ENCODE measurements at regions not wholly inside any gene's neighbourhood (a gene's known extent, or its start where the extent isn't known, plus 50 kb on each side); places are given as distances from the start of the nearest gene placed in this dataset.

DNA sequence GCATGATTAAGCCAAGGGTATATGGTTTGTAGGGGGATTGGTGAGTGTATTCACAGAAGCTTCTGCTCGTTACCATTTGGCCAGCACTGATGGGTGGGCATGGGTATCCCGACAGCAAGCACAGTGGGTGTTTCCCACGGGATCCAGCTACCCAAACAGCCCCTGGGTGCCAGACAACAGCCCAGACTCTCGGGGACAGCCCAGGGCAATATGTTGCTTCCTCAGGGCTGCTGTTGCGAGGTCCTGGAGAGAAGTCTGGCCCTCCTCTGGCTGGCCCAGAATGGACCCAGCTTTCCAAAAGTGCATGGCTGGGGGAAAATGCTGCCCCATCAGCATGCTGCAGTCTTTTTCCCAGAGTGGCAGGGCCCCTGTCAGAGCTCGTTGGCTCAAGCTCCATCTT, 247.0 kb downstream of the IRX1 start:
- Mint-ChIP-seq H3K9me3 (ENCODE audit: low read depth, unreplicated experiment) (peaks cover 18% of the 10 kb centered on the region), H3K4me1 (ENCODE audit: low read depth, unreplicated experiment) (no peaks in the 10 kb centered on the region), H3K27ac (ENCODE audit: unreplicated experiment) (no peak overlapping the region), H3K36me3 (ENCODE audit: insufficient read depth, unreplicated experiment) (no peaks in the 10 kb centered on the region), H3K27me3 (ENCODE audit: unreplicated experiment) (no peaks in the 10 kb centered on the region), H3K4me3 (ENCODE audit: low read depth, unreplicated experiment) (no peak overlapping the region)
- TF ChIP-seq, protein P1, sequence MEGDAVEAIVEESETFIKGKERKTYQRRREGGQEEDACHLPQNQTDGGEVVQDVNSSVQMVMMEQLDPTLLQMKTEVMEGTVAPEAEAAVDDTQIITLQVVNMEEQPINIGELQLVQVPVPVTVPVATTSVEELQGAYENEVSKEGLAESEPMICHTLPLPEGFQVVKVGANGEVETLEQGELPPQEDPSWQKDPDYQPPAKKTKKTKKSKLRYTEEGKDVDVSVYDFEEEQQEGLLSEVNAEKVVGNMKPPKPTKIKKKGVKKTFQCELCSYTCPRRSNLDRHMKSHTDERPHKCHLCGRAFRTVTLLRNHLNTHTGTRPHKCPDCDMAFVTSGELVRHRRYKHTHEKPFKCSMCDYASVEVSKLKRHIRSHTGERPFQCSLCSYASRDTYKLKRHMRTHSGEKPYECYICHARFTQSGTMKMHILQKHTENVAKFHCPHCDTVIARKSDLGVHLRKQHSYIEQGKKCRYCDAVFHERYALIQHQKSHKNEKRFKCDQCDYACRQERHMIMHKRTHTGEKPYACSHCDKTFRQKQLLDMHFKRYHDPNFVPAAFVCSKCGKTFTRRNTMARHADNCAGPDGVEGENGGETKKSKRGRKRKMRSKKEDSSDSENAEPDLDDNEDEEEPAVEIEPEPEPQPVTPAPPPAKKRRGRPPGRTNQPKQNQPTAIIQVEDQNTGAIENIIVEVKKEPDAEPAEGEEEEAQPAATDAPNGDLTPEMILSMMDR (IDR thresholded peaks at IDR 0.05; ENCODE audit: unreplicated experiment) = no peak
- CTCF ChIA-PET = no interaction called here
- intact Hi-C loops (cut with micrococcal nuclease; ENCODE audit: unreplicated experiment) = no loop called here
- DNase-seq = no peak
- no TSS peak for BruUV-seq (replicated peaks)

DNA sequence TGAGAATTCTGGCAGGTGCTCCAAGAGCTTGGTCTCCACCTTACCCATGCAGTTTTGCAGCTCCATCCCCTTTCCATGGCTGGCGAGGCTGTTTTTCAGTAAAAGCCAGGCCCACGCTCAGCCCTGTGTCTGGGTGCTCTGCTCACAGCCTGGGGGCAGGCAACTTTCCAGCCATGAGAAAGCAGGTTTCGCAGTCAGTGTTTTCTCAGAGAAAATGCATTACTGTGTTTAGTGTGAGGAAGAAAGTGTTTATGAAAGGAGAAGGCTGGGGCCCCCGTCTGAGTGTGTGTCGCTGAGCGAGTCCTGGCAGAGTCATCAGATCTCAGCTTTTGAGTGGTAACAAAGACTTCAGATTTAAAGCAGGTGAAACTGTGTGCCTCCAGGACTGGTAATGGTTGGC, 248.1 kb downstream of the IRX1 start:
- DNase-seq = no peak
- no TSS peak for BruUV-seq (replicated peaks)
- Mint-ChIP-seq H3K27me3 (ENCODE audit: unreplicated experiment) (no peaks in the 10 kb centered on the region), H3K9me3 (ENCODE audit: low read depth, unreplicated experiment) (peaks cover 21% of the 10 kb centered on the region), H3K4me3 (ENCODE audit: low read depth, unreplicated experiment) (no peak overlapping the region), H3K36me3 (ENCODE audit: insufficient read depth, unreplicated experiment) (no peaks in the 10 kb centered on the region), H3K4me1 (ENCODE audit: low read depth, unreplicated experiment) (no peaks in the 10 kb centered on the region), H3K27ac (ENCODE audit: unreplicated experiment) (no peak overlapping the region)
- intact Hi-C loops (cut with micrococcal nuclease; ENCODE audit: unreplicated experiment) = no loop called here
- TF ChIP-seq, protein P1 (IDR thresholded peaks at IDR 0.05; ENCODE audit: unreplicated experiment) = no peak
- CTCF ChIA-PET = no interaction called here

DNA sequence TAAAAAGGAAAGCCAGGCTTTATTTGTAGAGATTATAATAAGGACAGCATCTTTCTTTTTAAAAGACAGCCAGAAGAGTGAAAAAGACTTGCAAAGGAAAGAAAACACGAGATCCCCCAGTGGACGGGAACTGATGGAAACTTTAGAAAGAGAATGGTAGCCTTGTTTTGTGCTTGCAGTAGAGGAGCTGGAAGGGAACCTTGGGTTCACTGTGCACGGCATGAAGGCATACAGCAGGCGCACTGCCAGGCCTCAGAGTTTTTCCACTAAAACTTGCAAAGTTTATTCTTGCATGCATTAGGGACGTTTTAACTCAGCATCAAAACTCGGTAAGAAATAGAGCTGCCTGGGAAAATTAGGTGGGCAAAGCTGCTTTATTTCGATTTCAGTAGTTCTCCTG, 248.6 kb downstream of the IRX1 start:
- no TSS peak for BruUV-seq (replicated peaks)
- Mint-ChIP-seq H3K4me3 (ENCODE audit: low read depth, unreplicated experiment) (no peak overlapping the region), H3K27ac (ENCODE audit: unreplicated experiment) (no peak overlapping the region), H3K4me1 (ENCODE audit: low read depth, unreplicated experiment) (no peaks in the 10 kb centered on the region), H3K9me3 (ENCODE audit: low read depth, unreplicated experiment) (peaks cover 21% of the 10 kb centered on the region), H3K27me3 (ENCODE audit: unreplicated experiment) (no peaks in the 10 kb centered on the region), H3K36me3 (ENCODE audit: insufficient read depth, unreplicated experiment) (no peaks in the 10 kb centered on the region)
- no peak for DNase-seq
- TF ChIP-seq, protein P1 (IDR thresholded peaks at IDR 0.05; ENCODE audit: unreplicated experiment) = no peak
- intact Hi-C loops (cut with micrococcal nuclease; ENCODE audit: unreplicated experiment) = no loop called here
- CTCF ChIA-PET = no interaction called here

DNA sequence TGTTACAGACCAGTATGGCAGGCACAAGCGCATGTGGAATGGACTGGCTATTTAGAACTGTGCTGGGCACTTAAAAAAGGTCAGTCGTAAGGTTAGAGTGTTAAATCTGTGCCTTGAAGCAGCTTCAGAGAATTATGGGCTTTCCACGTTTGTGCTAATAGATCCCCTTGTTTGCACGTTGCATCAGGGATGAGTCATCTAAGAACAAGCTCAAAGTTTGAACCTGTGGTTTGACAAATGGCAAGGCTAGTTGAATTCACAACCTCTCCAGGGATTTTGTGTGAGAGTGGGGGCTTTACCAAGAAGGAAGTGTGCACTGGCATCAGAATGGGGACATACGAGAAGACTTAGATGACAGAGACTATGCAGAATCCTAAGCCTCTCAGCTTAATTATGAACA, 249.6 kb downstream of the IRX1 start:
- H3K27ac Mint-ChIP-seq (ENCODE audit: unreplicated experiment) = no peak overlapping the region
- CTCF ChIA-PET = no interaction called here
- BruUV-seq (replicated peaks) = no TSS peak
- intact Hi-C loops (cut with micrococcal nuclease; ENCODE audit: unreplicated experiment) = no loop called here
- no peaks in the 10 kb centered on the region for H3K36me3 Mint-ChIP-seq (ENCODE audit: insufficient read depth, unreplicated experiment)
- H3K4me1 Mint-ChIP-seq (ENCODE audit: low read depth, unreplicated experiment) = no peaks in the 10 kb centered on the region
- H3K27me3 Mint-ChIP-seq (ENCODE audit: unreplicated experiment) = no peaks in the 10 kb centered on the region
- peaks cover 23% of the 10 kb centered on the region for H3K9me3 Mint-ChIP-seq (ENCODE audit: low read depth, unreplicated experiment)
- no peak for DNase-seq
- no peak overlapping the region for H3K4me3 Mint-ChIP-seq (ENCODE audit: low read depth, unreplicated experiment)
- TF ChIP-seq, protein P1 (IDR thresholded peaks at IDR 0.05; ENCODE audit: unreplicated experiment) = no peak
